OCI-LY3 (cell line): ENCODE measurements at regions not wholly inside any gene's neighbourhood (a gene's known extent, or its start where the extent isn't known, plus 50 kb on each side); places are given as distances from the start of the nearest gene placed in this dataset.
"Not testable (repeated sequence)": the region's sequence is repeated elsewhere in the genome, so short reads cannot be mapped to it uniquely, and the experiment has no call there.

ENCODE experiments used
- H2AFZ ChIP-seq: fragments of 200-600, 300-600 bp; shearing (Covaris generic); 2 replicates; pipeline ENCODE4 v1.6.0; 2014; ENCODE audit warnings: antibody characterized with exemption, low read depth, low read length
- H3K27ac ChIP-seq: fragments of 200-600, 300-600 bp; sonication (generic); 2 replicates; pipeline ENCODE4 v1.5.1; 2014; ENCODE audit warnings: mild to moderate bottlenecking, low read length, moderate library complexity, mixed read lengths
- H3K27me3 ChIP-seq: fragments of 200-600, 300-600 bp; sonication (generic); 2 replicates; pipeline ENCODE4 v1.6.1; 2014; ENCODE audit warnings: low read depth, low read length, mixed read lengths
- H3K36me3 ChIP-seq: fragments of 200-600, 300-600 bp; sonication (generic); replicated peaks from 2 replicates; pipeline ENCODE3; 2014; ENCODE audit warnings: low read depth, low read length, mixed read lengths
- H3K4me1 ChIP-seq: fragments of 300-600, 200-600 bp; sonication (generic); 2 replicates; pipeline ENCODE4 v1.6.1; 2014; ENCODE audit warnings: low read length, mixed read lengths
- H3K4me2 ChIP-seq: fragments of 200-600, 300-600 bp; sonication (generic); 2 replicates; pipeline ENCODE4 v1.6.1; 2014; ENCODE audit warnings: low read length, mixed read lengths
- H3K4me3 ChIP-seq: fragments of 300-600, 200-600 bp; sonication (generic); 2 replicates; pipeline ENCODE4 v1.5.1; 2014; ENCODE audit warnings: antibody characterized with exemption, mild to moderate bottlenecking, low read length, moderate library complexity
- H3K79me2 ChIP-seq: fragments of 300-600, 200-600 bp; shearing (Covaris generic); 2 replicates; pipeline ENCODE4 v1.6.1; 2014; ENCODE audit warnings: mild to moderate bottlenecking, low read length, mixed read lengths
- H3K9ac ChIP-seq: fragments of 300-600, 200-600 bp; shearing (Covaris generic); 2 replicates; pipeline ENCODE4 v1.6.0; 2014; ENCODE audit warnings: mild to moderate bottlenecking, low read length, moderate library complexity
- H3K9me3 ChIP-seq: fragments of 200-600, 300-600 bp; shearing (Covaris generic); 2 replicates; pipeline ENCODE4 v1.6.1; 2014; ENCODE audit warnings: low read length, mixed read lengths; ENCODE audit not compliant: insufficient read depth
- H4K20me1 ChIP-seq: fragments of 200-600, 300-600 bp; sonication (generic); 2 replicates; pipeline ENCODE4 v1.6.1; 2016; ENCODE audit warnings: low read length, mixed read lengths; ENCODE audit not compliant: insufficient read depth
- CTCF ChIP-seq: fragments of 200-600, 300-600 bp; sonication (generic); IDR thresholded peaks from 2 replicates; pipeline ENCODE4 v1.5.1; 2014; ENCODE audit warnings: antibody characterized with exemption, low read length, low read depth
- EZH2phosphoT487 ChIP-seq: fragments of 200-600 bp; shearing (Covaris generic); IDR thresholded peaks from 2 replicates; pipeline ENCODE4 v1.6.1; 2018; ENCODE audit warnings: antibody characterized with exemption, mixed run types, low read depth

- Histone ChIP-seq H3K4me3 (peak overlapping the region; percentile 5; the same call in 1 of the 2 replicates), H3K79me2 (no peaks in the 10 kb centered on the region), H3K27ac (peak overlapping the region; percentile 53), H3K9me3 (no peaks in the 10 kb centered on the region), H3K36me3 (no peaks in the 10 kb centered on the region), H3K4me2 (peak overlapping the region; percentile 57), H3K9ac (peak overlapping the region; percentile 18; the same call in 1 of the 2 replicates), H3K4me1 (peaks cover 23% of the 10 kb centered on the region), H4K20me1 (no peaks in the 10 kb centered on the region), H3K27me3 (no peaks in the 10 kb centered on the region), H2AFZ (peak overlapping the region; percentile 72)
- no peak for TF ChIP-seq CTCF
- no peak for TF ChIP-seq EZH2phosphoT487
Observed at GRCh38 chr11:94243571-94244515, 60.5 kb upstream of the IZUMO1R start.

- Histone ChIP-seq H3K27ac (no peak overlapping the region), H3K27me3 (no peaks in the 10 kb centered on the region), H3K4me3 (no peak overlapping the region), H3K9ac (no peak overlapping the region), H2AFZ (no peak overlapping the region), H3K79me2 (no peaks in the 10 kb centered on the region), H3K36me3 (no peaks in the 10 kb centered on the region), H3K9me3 (no peaks in the 10 kb centered on the region), H3K4me1 (peaks cover 23% of the 10 kb centered on the region), H3K4me2 (no peak overlapping the region), H4K20me1 (no peaks in the 10 kb centered on the region)
- TF ChIP-seq CTCF (no peak), EZH2phosphoT487 (no peak)
Observed at GRCh38 chr11:94245121-94245520, 59.3 kb upstream of the IZUMO1R start.

DNA sequence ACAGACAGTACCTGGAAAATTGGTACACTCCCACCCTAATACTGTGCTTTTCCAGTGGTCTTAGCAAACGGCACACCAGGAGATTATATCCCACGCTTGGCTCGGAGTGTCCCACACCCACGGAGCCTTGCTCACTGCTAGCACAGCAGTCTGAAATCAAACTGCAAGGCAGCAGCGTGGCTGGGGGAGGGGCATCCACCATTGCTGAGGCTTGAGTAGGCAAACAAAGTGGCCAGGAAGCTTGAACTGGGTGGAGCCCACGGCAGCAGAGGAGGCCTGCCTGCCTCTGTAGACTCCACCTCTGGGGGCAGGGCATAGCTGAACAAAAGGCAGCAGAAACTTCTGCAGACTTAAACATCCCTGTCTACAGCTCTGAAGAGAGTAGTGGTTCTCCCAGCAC, 56.1 kb upstream of the IZUMO1R start:
- not testable (repeated sequence) for H3K27me3 ChIP-seq, H3K9me3 ChIP-seq, H3K4me3 ChIP-seq, H2AFZ ChIP-seq, H3K36me3 ChIP-seq, H4K20me1 ChIP-seq, H3K79me2 ChIP-seq, H3K27ac ChIP-seq, H3K9ac ChIP-seq, H3K4me2 ChIP-seq
- H3K4me1 ChIP-seq: peaks cover 22% of the 10 kb centered on the region

DNA sequence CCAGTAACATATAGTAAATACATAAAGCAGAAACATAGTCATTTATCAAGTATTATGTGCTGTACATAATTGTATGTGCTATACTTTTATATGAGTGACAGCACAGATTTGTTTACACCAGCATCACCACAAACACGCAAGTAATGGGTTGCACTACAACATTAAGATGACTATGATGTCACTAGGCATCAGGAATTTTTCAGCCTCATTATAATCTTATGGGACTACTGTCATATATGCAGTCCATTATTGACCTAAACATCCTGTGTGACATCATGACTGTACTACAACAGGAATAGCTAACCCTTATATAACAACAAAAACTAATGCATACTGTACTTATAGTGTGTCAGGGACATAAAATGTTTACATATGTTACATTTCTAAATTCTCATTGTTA, 50.2 kb upstream of the IZUMO1R start:
- Histone ChIP-seq H3K9me3 (peaks cover 3% of the 10 kb centered on the region; the same call in 1 of the 2 replicates), H2AFZ (no peak overlapping the region), H3K4me2 (no peak overlapping the region), H3K9ac (no peak overlapping the region), H3K27me3 (no peaks in the 10 kb centered on the region), H3K27ac (no peak overlapping the region), H3K36me3 (no peaks in the 10 kb centered on the region), H4K20me1 (no peaks in the 10 kb centered on the region), H3K4me3 (no peak overlapping the region), H3K79me2 (no peaks in the 10 kb centered on the region), H3K4me1 (no peaks in the 10 kb centered on the region)
- TF ChIP-seq EZH2phosphoT487: no peak
- TF ChIP-seq CTCF: no peak
